Stimulated activated naive B cell treated with anti-CD40 and anti-IgM and Interleukin-4, amounts not matched to agents 10 μg/mL and 1 μg/mL and 100 μg/mL, for 72 hours (primary cell): ENCODE measurements at regions not wholly inside any gene's neighbourhood (a gene's known extent, or its start where the extent isn't known, plus 50 kb on each side); places are given as distances from the start of the nearest gene placed in this dataset.

Experiments
- ATAC-seq, 2 donors: fragments of 150-1000 bp; cut with Tn5 transposase; replicated peaks; 2 replicates each; pipeline ENCODE4 v1.10.0; 2021; ENCODE audit warnings: moderate library complexity in 1 of 2
- DNase-seq: peaks from one replicate; pipeline ENCODE4 v3.0.0; 2021
- H3K27ac Mint-ChIP-seq: one replicate; pipeline ENCODE4 v1.8.0; 2022; ENCODE audit warnings: mild to moderate bottlenecking, mixed read lengths
- H3K27me3 Mint-ChIP-seq, 2 donors: one replicate each; pipeline ENCODE4 v1.8.0; 2022; ENCODE audit warnings: mixed read lengths in 2 of 2
- H3K36me3 Mint-ChIP-seq, 2 donors: one replicate each; pipeline ENCODE4 v1.8.0; 2022; ENCODE audit warnings: mixed read lengths in 2 of 2, mild to moderate bottlenecking in 1 of 2
- H3K4me1 Mint-ChIP-seq, 2 donors: one replicate each; pipeline ENCODE4 v1.8.0; 2022; ENCODE audit warnings: mixed read lengths in 2 of 2, mild to moderate bottlenecking in 1 of 2
- H3K4me3 Mint-ChIP-seq, 2 donors: one replicate each; pipeline ENCODE4 v1.8.0; 2022; ENCODE audit warnings: mild to moderate bottlenecking in 2 of 2, mixed read lengths in 2 of 2, moderate library complexity in 1 of 2
- H3K9me3 Mint-ChIP-seq, 2 donors: one replicate each; pipeline ENCODE4 v1.8.0; 2022; ENCODE audit warnings: mixed read lengths in 2 of 2, mild to moderate bottlenecking in 1 of 2

GRCh38 chr10:108523016-108523800, 1358.7 kb upstream of the SORCS1 start:
- DNase-seq (no peak), ATAC-seq (no peak)
- Mint-ChIP-seq H3K36me3 (no peaks in the 10 kb centered on the region), H3K9me3 (peaks cover 6 to 8% of the 10 kb centered on the region in 2 donors), H3K4me3 (no peak overlapping the region), H3K27me3 (peaks cover 0 to 4% of the 10 kb centered on the region in 2 donors), H3K4me1 (no peaks in the 10 kb centered on the region), H3K27ac (no peak overlapping the region)

DNA sequence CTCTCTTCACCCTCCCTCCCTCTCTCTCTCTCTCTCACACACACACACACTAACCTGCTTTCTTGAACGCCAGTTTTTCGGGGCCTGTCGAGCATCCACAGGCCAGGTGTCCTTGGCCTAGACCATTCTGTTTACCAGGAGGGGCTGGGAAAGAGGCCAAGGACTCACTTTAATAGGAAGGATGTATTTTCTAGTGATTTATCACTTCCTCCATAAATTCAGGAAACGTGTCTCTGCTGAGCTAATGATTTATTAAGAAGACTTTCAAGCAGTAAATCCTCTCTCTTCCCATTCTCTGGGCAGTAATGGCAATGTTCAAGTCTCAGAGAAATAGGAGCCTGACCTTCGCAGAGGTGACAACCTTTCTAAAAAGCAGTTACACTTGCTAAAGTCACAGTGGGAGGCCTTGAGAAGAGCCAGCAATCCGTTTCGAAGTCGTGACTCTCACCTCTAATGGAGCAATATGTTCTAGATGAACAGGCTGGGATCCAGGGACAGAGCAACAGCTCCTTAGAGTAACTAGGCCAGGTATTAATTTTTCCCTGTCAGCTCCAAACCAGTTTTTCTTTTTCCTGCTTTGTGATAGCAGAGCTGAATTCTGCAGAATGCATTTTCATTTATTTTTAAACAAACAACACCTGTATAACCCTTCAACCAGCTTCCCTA, 1357.5 kb upstream of the SORCS1 start:
- Mint-ChIP-seq H3K9me3 (peaks cover 7 to 8% of the 10 kb centered on the region in 2 donors), H3K4me3 (no peak overlapping the region), H3K36me3 (no peaks in the 10 kb centered on the region), H3K27me3 (peaks cover 0 to 4% of the 10 kb centered on the region in 2 donors), H3K27ac (no peak overlapping the region), H3K4me1 (no peaks in the 10 kb centered on the region)
- no peak for ATAC-seq
- DNase-seq = no peak

DNA sequence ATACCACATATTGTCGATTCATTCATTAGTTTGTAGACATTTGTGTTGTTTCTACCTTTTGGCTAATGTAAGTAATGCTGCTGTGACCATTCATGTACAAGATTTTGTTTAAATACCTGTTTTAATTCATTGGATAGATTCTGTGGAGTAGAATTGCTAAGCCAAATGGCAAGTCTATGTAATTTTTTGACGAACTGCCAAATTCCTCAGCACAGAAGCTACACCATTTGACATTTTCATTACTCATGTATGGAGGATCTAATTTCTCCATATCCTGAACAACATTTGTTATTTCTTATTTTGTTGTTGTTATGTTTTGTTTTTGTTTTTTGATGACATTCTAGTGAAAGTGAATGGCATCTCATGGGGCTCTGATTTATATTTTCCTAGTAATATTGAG, 1351.3 kb upstream of the SORCS1 start:
- no peaks in the 10 kb centered on the region for H3K36me3 Mint-ChIP-seq
- H3K27ac Mint-ChIP-seq = no peak overlapping the region
- no peak for ATAC-seq
- H3K9me3 Mint-ChIP-seq = peaks cover 5 to 7% of the 10 kb centered on the region in 2 donors
- no peak for DNase-seq
- H3K4me3 Mint-ChIP-seq = no peak overlapping the region
- peaks cover 0 to 4% of the 10 kb centered on the region in 2 donors for H3K27me3 Mint-ChIP-seq
- no peaks in the 10 kb centered on the region for H3K4me1 Mint-ChIP-seq

- Mint-ChIP-seq H3K4me3 (no peak overlapping the region), H3K27me3 (no peaks in the 10 kb centered on the region), H3K36me3 (peaks cover 0 to 2% of the 10 kb centered on the region in 2 donors), H3K27ac (no peak overlapping the region), H3K9me3 (peaks cover 4 to 11% of the 10 kb centered on the region in 2 donors), H3K4me1 (no peaks in the 10 kb centered on the region)
- ATAC-seq (no peak), DNase-seq (no peak)
Measured at GRCh38 chr10:108500396-108500795, 1335.9 kb upstream of the SORCS1 start.

GRCh38 chr10:108496106-108496505, 1331.6 kb upstream of the SORCS1 start:
- Mint-ChIP-seq H3K4me1 (no peaks in the 10 kb centered on the region), H3K27ac (no peak overlapping the region), H3K4me3 (no peak overlapping the region), H3K9me3 (peaks cover 3 to 11% of the 10 kb centered on the region in 2 donors), H3K27me3 (no peaks in the 10 kb centered on the region), H3K36me3 (no peaks in the 10 kb centered on the region)
- ATAC-seq = no peak
- DNase-seq = no peak

DNA sequence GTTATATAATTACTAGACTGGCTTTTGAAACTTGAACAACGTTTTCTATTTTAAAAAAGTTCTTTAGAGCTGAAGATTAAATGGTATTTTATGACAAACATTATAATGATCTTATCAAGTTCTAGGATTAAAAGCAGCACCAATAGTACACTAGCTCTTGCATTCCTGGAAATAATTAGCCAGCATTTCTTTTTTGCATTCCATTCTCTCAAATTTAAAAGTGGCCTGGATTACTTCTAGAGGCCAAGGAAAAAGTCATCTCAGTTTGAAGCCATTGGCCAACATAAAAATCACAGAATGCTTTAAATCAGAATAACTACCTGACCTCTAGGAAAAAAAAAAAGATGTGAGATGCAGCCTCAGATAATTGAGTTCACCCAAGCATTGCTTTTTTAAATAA, 1326.4 kb upstream of the SORCS1 start:
- ATAC-seq = no peak
- no peak for DNase-seq
- no peaks in the 10 kb centered on the region for H3K27me3 Mint-ChIP-seq
- H3K27ac Mint-ChIP-seq = no peak overlapping the region
- H3K36me3 Mint-ChIP-seq = no peaks in the 10 kb centered on the region
- no peak overlapping the region for H3K4me3 Mint-ChIP-seq
- H3K4me1 Mint-ChIP-seq = no peaks in the 10 kb centered on the region
- H3K9me3 Mint-ChIP-seq = peaks cover 6 to 7% of the 10 kb centered on the region in 2 donors

DNA sequence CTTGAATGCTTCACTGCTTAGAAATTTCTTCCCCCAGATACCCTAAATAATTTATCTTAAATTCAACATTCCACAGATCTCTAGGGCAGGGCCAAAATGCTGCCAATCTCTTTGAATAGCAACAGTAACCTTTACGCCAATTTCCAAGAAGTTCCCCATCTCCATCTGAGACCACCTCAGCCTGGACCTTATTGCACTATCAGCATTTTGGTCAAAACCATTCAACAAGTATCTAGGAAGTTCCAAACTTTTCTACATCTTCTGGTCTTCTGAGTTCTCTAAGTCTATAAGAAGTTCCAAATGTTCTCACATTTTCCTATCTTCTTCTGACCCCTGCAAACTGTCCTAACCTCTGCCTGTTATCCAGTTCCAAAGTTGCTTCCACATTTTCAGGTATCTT, 1306.9 kb upstream of the SORCS1 start:
- no peaks in the 10 kb centered on the region for H3K36me3 Mint-ChIP-seq
- ATAC-seq = no peak
- DNase-seq = no peak
- no peak overlapping the region for H3K27ac Mint-ChIP-seq
- H3K9me3 Mint-ChIP-seq = peaks cover 5 to 11% of the 10 kb centered on the region in 2 donors
- peaks cover 9 to 10% of the 10 kb centered on the region in 2 donors for H3K27me3 Mint-ChIP-seq
- H3K4me3 Mint-ChIP-seq = no peak overlapping the region
- H3K4me1 Mint-ChIP-seq = no peaks in the 10 kb centered on the region

DNA sequence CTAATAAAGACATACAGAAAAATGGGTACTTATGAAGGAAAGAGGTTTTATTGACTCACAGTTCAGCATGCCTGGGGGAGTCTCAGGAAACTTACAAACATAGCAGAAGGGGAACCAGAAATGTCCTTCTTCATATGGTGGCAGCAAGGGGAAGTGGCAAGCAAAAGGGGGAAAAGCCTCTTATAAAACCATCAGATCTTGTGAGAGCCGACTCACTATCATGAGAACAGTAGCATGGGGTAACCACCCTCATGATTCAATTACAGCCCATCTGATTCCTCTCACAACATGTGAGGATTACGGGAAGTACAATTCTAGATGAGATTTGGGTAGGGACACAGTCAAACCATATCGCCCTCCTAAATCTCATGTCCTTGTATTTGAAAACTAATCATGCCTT, 1305.4 kb upstream of the SORCS1 start:
- Mint-ChIP-seq H3K27me3 (peaks cover 9 to 16% of the 10 kb centered on the region in 2 donors), H3K4me1 (no peaks in the 10 kb centered on the region), H3K36me3 (no peaks in the 10 kb centered on the region), H3K4me3 (no peak overlapping the region), H3K9me3 (peaks cover 3 to 11% of the 10 kb centered on the region in 2 donors), H3K27ac (no peak overlapping the region)
- no peak for ATAC-seq
- DNase-seq = no peak

- Mint-ChIP-seq H3K4me3 (no peak overlapping the region), H3K9me3 (peaks cover 2 to 5% of the 10 kb centered on the region in 2 donors), H3K27me3 (peaks cover 9 to 16% of the 10 kb centered on the region in 2 donors), H3K4me1 (no peaks in the 10 kb centered on the region), H3K27ac (no peak overlapping the region), H3K36me3 (no peaks in the 10 kb centered on the region)
- DNase-seq (no peak), ATAC-seq (no peak)
Measured at GRCh38 chr10:108465871-108466641, 1301.5 kb upstream of the SORCS1 start.

DNA sequence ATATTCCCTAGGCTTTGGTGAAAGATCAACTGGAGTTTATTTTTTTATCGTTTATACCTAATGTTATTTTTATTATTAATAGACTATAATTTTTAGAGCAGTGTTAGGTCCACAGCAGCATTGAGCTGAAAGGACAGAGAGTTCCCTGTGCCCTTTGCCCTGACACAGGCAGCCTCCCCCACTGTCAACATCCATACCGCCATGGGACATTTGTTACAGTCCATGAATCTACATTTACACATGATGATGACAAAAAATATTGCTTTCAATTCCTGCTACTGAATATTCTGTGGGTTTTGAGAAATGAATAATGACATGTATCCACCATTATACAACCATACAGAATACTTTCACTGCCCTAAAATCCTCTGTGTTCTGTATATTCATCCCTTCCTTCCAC, 1297.5 kb upstream of the SORCS1 start:
- Mint-ChIP-seq H3K4me1 (no peaks in the 10 kb centered on the region), H3K4me3 (no peak overlapping the region), H3K27ac (no peak overlapping the region), H3K36me3 (no peaks in the 10 kb centered on the region), H3K9me3 (peaks cover 0 to under 1% of the 10 kb centered on the region in 2 donors), H3K27me3 (peaks cover 5 to 12% of the 10 kb centered on the region in 2 donors)
- DNase-seq (no peak), ATAC-seq (no peak)

GRCh38 chr10:108454793-108455192, 1290.3 kb upstream of the SORCS1 start:
- no peaks in the 10 kb centered on the region for H3K36me3 Mint-ChIP-seq
- no peak for ATAC-seq
- no peak overlapping the region for H3K27ac Mint-ChIP-seq
- H3K27me3 Mint-ChIP-seq = no peaks in the 10 kb centered on the region
- DNase-seq = no peak
- H3K4me3 Mint-ChIP-seq = no peak overlapping the region
- peaks cover 1 to 3% of the 10 kb centered on the region in 2 donors for H3K9me3 Mint-ChIP-seq
- H3K4me1 Mint-ChIP-seq = no peaks in the 10 kb centered on the region

- no peak for DNase-seq
- H3K36me3 Mint-ChIP-seq = no peaks in the 10 kb centered on the region
Measured at GRCh38 chr10:108454224-108454623, 1289.7 kb upstream of the SORCS1 start.

DNA sequence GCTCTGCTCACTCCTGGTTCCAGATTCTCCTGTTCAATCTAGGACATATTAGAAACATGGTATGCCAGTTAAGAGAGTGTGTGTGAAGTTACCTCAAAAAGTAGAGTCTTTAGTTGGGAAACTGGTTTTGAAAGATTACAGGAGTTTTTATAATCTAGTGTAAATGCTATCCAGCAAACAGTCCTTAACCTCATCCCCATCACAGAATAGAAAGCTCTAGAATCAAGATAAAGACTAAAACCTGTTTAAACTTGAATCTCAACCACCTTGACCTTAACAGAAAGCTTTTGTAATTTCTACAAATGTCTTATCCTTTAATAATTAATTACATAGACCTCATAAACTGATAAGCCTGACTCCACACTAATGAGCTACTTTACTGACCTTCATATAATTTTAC, 1288.7 kb upstream of the SORCS1 start:
- H3K27ac Mint-ChIP-seq = no peak overlapping the region

More at GRCh38 chr10:108454224-108454623, 1289.7 kb upstream of the SORCS1 start:
- no peaks in the 10 kb centered on the region for H3K27me3 Mint-ChIP-seq
- ATAC-seq = no peak
- H3K4me3 Mint-ChIP-seq = no peak overlapping the region
- peaks cover 1 to 3% of the 10 kb centered on the region in 2 donors for H3K9me3 Mint-ChIP-seq
- no peak overlapping the region for H3K27ac Mint-ChIP-seq
- no peaks in the 10 kb centered on the region for H3K4me1 Mint-ChIP-seq

GRCh38 chr10:108452533-108452932, 1288.0 kb upstream of the SORCS1 start:
- Mint-ChIP-seq H3K27ac (no peak overlapping the region), H3K4me1 (no peaks in the 10 kb centered on the region), H3K36me3 (no peaks in the 10 kb centered on the region), H3K27me3 (no peaks in the 10 kb centered on the region), H3K9me3 (peaks cover 1 to 3% of the 10 kb centered on the region in 2 donors), H3K4me3 (no peak overlapping the region)
- DNase-seq (no peak), ATAC-seq (no peak)

More for the DNA sequence above, 1288.7 kb upstream of the SORCS1 start:
- Mint-ChIP-seq H3K36me3 (no peaks in the 10 kb centered on the region), H3K9me3 (peaks cover 1 to 3% of the 10 kb centered on the region in 2 donors), H3K4me1 (no peaks in the 10 kb centered on the region), H3K27me3 (no peaks in the 10 kb centered on the region), H3K4me3 (no peak overlapping the region)
- DNase-seq (no peak), ATAC-seq (no peak)
